HG03378 (cell line): ENCODE measurements at regions not wholly inside any gene's neighbourhood (a gene's known extent, or its start where the extent isn't known, plus 50 kb on each side); places are given as distances from the start of the nearest gene placed in this dataset.

ENCODE experiments used
- ATAC-seq: cut with Tn5 transposase; IDR thresholded peaks from one replicate; pipeline ENCODE4 v1.9.1; 2021; ENCODE audit warnings: mild to moderate bottlenecking, moderate library complexity; ENCODE audit not compliant: unreplicated experiment

DNA sequence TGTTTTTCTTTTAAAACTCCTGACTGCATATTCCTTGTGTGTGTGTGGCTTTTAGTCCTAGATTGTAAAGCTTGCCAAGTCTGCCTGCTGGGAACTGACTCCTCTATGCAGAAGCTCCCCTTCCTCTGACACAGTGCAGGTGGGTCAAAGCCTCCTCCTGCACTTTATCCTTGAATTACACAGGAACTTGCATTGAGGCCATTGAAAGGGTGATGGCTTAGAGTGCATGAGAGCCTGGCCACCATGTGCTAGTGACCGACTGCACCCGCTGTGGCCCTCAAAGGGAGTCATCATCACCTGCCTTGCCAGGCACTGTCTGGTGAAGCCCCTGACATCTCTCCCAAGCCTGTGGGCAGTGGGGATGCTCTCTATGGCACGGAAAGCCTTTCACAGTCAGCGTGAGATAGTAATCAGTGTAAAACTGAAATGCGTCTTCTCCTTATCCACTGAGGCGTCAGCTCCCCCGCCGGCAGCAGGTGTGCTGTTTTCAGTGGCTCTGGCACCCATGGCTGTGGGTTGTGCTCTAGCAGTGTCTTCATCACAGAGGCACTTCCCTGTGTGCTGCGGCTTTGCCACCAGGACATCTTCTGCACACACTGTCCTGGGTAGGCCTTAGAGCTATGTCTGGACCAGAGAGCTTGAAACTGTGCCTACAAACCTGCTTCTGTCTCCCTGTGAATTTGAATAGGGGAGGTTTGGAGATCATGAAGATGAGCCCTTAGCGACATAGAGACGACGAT, 87.9 kb downstream of the THBS2 start:
- no peak for ATAC-seq

DNA sequence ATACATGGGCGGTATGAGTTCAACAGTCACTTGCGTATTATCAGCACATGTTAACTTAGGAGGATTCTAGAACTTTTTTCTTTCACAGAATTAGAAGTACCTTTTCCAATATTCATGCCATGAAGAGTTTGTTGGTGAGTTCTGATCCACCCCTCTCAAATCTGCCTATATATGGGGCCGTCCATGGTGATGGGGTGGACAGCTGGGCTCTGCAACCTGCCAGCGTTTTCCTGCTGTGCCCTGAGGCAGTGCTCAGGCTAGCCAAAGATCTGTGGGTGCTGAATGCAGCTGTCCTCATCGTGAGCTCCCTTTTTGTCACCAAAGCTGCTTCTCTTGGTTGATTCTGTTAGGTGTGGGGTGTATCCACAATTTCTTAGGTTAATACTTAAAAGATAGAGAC, 88.7 kb downstream of the THBS2 start:
- no peak for ATAC-seq

- no peak for ATAC-seq
Observed at GRCh38 chr6:169164451-169164850, 89.2 kb downstream of the THBS2 start.

- no peak for ATAC-seq
Observed at GRCh38 chr6:169163411-169163901, 90.2 kb downstream of the THBS2 start.

- no peak for ATAC-seq
Observed at GRCh38 chr6:169162752-169163407, 90.8 kb downstream of the THBS2 start.

- no peak for ATAC-seq
Observed at GRCh38 chr6:169162249-169162648, 91.4 kb downstream of the THBS2 start.

GRCh38 chr6:169161572-169162167, 92.0 kb downstream of the THBS2 start:
- no peak for ATAC-seq

GRCh38 chr6:169160855-169161560, 92.6 kb downstream of the THBS2 start:
- no peak for ATAC-seq

DNA sequence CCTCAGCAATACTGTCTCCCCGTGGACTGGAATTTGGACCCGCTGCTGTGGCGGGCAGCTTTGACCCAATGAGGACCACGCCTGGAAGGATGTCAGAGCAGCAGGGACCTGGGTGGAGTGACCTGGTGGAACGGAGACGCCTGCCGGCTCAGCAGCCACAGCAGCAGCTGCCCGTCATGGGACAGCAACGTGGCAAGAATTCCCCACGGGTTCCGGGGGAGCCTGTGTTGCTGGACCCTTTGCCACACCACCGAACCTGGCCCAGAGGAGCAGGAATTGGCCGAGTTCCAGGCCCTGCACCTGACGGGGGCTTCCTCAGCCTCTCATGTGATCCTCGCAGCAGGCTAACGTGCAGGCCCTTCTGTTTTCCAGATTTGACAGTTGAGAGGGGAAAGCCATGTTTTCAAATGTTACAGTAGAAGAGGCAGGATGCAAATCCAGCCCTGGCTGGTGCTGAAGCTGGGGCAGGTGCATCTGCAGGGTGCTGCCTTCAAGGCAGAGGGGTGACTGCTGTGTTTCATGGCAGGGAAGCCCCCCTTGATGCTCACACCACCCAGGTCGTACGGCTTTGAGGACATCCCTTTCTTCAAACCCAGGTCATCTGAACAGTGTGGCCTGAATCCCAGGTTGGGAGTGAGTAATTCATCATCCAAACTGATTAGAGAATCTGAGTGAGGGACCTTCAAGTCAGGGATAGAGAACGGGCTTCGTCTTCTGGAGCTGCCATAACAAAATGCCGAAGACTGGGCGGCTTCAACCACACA, 93.4 kb downstream of the THBS2 start:
- ATAC-seq, result no peak

GRCh38 chr6:169159331-169159730, 94.3 kb downstream of the THBS2 start:
- no peak for ATAC-seq

GRCh38 chr6:169158691-169159090, 95.0 kb downstream of the THBS2 start:
- ATAC-seq, result no peak

DNA sequence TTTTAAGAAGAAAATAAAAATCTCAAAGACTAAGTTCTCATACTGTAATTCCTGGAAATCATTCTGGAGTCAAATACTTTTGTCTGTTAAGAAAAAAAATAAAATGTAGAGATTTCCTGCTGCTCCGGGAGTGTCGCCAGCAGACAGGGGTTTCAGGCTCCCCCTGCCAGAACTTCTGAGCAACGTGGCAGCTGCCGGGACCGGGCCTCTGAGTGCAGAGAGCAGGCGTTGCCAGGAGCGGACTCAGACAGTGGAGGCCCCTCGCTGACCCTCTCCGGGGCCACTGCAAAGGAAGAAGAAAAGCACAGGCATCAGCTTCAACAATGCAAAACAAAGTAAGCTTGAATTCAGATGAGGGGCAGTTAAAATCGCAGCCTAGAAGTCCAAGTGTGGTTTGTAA, 95.5 kb downstream of the THBS2 start:
- no peak for ATAC-seq

DNA sequence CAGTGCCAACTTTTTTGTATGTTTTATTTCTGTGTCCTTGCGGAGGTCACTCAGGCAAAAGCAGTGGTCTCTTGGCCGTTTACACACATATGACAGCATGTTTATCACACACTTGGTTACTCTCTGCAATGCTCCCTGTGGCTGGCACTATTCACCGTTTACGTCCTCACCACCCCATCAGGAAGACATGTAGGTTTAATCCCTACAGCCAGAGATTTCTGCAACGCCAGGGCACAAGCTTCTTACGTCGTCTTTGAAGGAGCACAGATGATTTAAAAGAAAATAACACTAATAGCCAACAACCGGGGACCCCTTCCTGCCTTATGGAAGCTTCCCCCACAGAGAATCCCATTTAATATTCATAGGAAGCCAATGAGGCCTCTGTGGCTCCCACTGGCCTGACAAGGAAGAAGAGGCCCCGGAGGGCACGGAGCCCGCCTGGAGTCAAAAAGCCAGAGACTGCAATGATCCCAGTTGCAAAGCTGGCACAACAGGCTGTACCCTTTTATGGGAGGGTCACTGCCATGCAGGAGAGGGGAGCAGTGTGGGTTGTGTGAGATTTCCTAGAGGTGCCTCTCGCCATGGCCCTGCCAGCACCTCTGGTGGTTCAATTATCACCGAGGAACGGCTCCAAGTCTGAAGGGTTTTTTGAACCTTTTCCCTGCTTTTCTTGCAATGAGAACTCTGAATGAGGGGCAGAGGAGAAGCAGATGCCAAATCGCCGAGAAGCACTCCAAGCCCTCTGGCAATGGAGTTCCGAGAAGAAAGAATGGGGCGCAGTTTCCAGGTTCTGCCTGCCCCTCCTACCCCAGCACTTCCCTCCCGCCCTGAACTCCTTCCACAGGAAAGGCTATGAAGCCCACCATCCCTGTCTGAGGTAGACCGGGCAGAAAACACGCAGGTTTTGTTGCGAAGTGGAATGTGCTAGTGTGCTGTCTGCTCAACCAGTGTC, 96.2 kb downstream of the THBS2 start:
- ATAC-seq, result no peak

DNA sequence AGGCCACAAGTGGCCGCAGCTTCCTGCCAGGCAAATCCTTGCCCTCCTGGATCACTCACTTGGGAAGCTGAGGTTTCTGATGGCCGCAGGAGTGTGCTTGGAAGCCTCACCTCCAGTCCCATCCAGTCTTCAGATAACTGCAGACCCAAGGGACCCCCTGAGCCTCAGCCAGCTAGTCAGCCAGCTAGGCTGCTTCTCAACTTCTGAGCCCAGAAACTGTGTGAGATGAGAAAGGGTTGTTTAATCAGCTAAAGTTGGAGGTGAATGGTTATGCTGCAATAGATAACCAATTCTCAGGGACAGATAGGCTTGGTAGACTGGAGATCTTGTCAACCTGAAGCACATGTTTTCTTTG, 96.9 kb downstream of the THBS2 start:
- no peak for ATAC-seq

- ATAC-seq, result no peak
Observed at GRCh38 chr6:169156108-169156792, 97.4 kb downstream of the THBS2 start.

DNA sequence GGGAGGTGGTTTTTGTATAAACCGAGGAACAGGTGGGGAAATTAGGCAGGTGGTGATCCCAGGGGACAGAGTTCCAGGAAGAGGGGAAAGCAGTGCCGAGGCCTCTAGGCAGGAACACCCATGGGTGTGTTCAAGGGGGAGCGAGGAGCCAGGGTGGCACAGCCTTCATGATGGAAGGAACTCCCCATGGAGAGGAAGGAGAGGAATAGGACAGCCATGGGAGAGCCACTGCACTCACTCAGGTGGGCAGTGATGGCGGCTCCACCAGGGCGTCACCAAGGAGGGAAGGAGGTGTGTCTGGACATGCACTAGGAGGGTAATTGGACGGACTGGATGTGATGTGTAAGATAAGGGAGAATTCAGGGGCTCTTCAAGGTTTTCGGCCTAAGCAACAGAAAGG, 98.2 kb downstream of the THBS2 start:
- ATAC-seq, result no peak

DNA sequence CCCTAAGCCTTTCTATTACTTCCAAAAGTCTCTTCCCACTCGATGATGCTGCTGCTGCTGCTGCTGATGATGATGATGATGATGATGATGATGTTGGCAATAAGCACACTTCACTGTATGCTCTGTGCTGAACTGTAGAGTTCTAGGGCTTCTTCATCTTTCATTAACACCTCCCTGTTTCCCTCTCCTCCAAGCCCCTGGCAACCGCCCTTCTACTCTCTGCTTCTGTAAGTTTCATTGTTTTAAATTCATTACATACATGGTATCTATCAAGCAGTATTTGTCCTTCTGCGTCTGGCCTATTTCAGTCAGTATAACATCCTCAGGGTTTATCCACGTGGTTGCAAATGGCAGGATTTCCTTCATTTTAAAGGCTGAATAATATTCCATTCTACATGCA, 100.2 kb downstream of the THBS2 start:
- ATAC-seq, result no peak

- ATAC-seq, result no peak
Observed at GRCh38 chr6:169146521-169146920, 107.1 kb downstream of the THBS2 start.

DNA sequence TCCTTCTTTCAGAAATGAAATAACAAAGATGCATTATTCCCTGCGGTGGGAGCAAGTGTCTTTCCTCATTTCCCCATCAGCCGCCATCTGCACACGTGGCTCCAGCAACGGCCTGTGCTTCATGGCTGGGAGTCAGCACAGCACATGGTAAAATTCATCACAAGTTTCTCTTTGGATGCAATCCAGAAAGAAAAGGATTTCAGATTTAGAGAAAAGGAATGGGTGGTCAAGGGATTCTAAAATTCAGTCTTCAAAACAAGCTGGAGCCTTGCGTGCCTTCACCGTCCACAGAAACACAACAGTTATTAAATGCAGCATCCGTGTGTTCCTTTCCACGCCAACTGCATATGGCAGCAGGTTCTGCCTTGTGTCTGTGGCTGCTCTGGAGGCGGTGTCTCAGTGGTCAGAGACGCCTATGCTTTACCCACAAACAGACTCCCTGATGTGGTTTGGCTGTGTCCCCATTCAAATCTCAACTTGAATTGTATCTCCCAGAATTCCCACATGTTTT, 107.6 kb downstream of the THBS2 start:
- ATAC-seq, result no peak
